K562 (cell line): ENCODE measurements at regions not wholly inside any gene's neighbourhood (a gene's known extent, or its start where the extent isn't known, plus 50 kb on each side); places are given as distances from the start of the nearest gene placed in this dataset.
A peak's percentile ranks its signal among the peaks of the same experiment; 100 is the strongest.

ENCODE experiments used
- ARHGAP35 ChIP-seq: fragments of 450-650 bp; IDR thresholded peaks from 2 replicates; pipeline ENCODE4 v1.6.1; 2018; ENCODE audit not compliant: partially characterized antibody
- CHD4 ChIP-seq: fragments of 200-600 bp; sonication (generic); IDR thresholded peaks from 3 replicates; pipeline ENCODE4 v1.6.1; 2012; ENCODE audit warnings: low read depth, mild to moderate bottlenecking, mixed read lengths, low read length, inconsistent platforms; ENCODE audit not compliant: insufficient read depth, insufficient replicate concordance, poor library complexity, severe bottlenecking
- FIP1L1 ChIP-seq: fragments of 200-400 bp; formaldehyde crosslinking; IDR thresholded peaks from 2 replicates; pipeline ENCODE4 v1.6.1; 2018; ENCODE audit warnings: mild to moderate bottlenecking, low read depth, low read length; ENCODE audit not compliant: poor library complexity, severe bottlenecking
- POLR2G ChIP-seq: fragments of 200-400 bp; formaldehyde crosslinking; IDR thresholded peaks from 2 replicates; pipeline ENCODE4 v1.6.1; 2017; ENCODE audit warnings: low read depth, mild to moderate bottlenecking, antibody characterized with exemption, low read length, moderate library complexity
- RBFOX2 ChIP-seq: fragments of 200-400 bp; formaldehyde crosslinking; IDR thresholded peaks from 2 replicates; pipeline ENCODE4 v1.6.1; 2017; ENCODE audit warnings: low read depth, mild to moderate bottlenecking, low read length, moderate library complexity
- SRSF1 ChIP-seq: fragments of 200-400 bp; formaldehyde crosslinking; IDR thresholded peaks from 2 replicates; pipeline ENCODE4 v1.6.1; 2017; ENCODE audit warnings: mild to moderate bottlenecking, low read depth, low read length, moderate library complexity
- TCF3 ChIP-seq: sonication (generic); formaldehyde crosslinking; IDR thresholded peaks from 2 replicates; pipeline ENCODE4 v1.4.0; 2020; ENCODE audit warnings: mild to moderate bottlenecking, missing genetic modification reagents
- THRAP3 ChIP-seq: fragments of 450-650 bp; IDR thresholded peaks from 2 replicates; pipeline ENCODE4 v1.6.1; 2016; ENCODE audit warnings: mild to moderate bottlenecking, inconsistent platforms, borderline replicate concordance
- ZNF384 ChIP-seq: IDR thresholded peaks from 2 replicates; pipeline ENCODE4 v1.6.1; 2012; ENCODE audit warnings: low read depth, low read length, improper control_type of control experiment
- ZNF778 ChIP-seq: fragments of 450-650 bp; formaldehyde crosslinking; IDR thresholded peaks from 2 replicates; pipeline ENCODE4 v1.4.0; 2020; ENCODE audit warnings: mild to moderate bottlenecking, moderate library complexity
- ZNF780A ChIP-seq: fragments of 250-450 bp; sonication (Bioruptor Pico); IDR thresholded peaks from 2 replicates; pipeline ENCODE4 v1.5.0; 2021; ENCODE audit warnings: mild to moderate bottlenecking
- TF ChIP-seq, protein P1 (sequence below): sonication (generic); formaldehyde crosslinking; IDR thresholded peaks from 2 replicates; pipeline ENCODE4 v1.8.0; 2022; ENCODE audit warnings: missing genetic modification reagents, mild to moderate bottlenecking, moderate library complexity, borderline replicate concordance
- TF ChIP-seq, protein P2 (sequence below), 2 experiments: IDR thresholded peaks; 2 replicates each; pipeline ENCODE4 v1.6.1; 2012; ENCODE audit warnings: improper control_type of control experiment in 2 of 2, low read depth in 2 of 2, low read length in 2 of 2, borderline replicate concordance in 1 of 2
- TF ChIP-seq, protein P3 (sequence below): sonication (generic); formaldehyde crosslinking; IDR thresholded peaks from 2 replicates; pipeline ENCODE4 v1.8.0; 2023; ENCODE audit warnings: mild to moderate bottlenecking, missing genetic modification reagents
- TF ChIP-seq, protein P4 (sequence below): fragments of 450-650 bp; IDR thresholded peaks from 2 replicates; pipeline ENCODE4 v1.6.1; 2017; ENCODE audit warnings: antibody characterized with exemption
- TF ChIP-seq, protein P5 (sequence below): fragments of 250-450 bp; sonication (Bioruptor Pico); IDR thresholded peaks from 2 replicates; pipeline ENCODE4 v1.8.0; 2021; ENCODE audit warnings: mild to moderate bottlenecking, moderate library complexity

DNA sequence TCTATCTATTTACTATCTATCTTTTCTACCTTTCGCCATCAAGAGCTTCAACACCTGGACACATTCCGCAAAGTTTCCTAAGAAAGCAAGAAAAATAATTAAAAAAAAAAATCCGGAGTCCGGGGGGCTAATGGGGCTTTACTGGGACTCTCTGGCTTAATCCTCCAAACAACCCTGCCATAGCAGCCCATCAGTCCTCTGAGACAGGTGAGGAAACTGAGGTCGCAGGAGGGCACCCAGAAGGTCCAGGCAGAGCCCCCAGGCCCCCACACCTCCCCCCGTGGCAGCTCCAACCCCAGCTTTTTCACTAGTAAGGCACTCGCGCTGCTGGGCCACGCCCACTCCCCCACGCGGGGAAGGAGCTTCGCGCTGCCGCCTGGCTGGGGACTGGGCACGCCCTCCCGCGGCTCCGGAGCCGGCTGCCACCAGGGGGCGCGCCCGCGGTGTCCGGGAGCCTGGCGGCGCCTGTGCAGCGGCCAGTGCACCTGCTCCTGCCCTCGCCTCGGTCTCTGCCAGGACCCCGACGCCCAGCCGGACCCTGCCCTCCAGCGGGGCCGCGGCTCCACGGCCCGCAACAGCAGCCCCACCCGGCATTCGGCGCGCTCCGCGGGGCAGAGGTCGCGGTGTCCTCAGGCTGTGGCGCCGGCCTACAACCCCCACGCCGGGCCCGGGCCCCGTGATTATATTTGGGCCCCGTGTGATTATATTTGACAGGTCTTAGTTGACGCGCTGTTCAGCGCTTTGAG lies 54.1 kb upstream of the SAMD11 start (continued):
- TF ChIP-seq, protein P1, sequence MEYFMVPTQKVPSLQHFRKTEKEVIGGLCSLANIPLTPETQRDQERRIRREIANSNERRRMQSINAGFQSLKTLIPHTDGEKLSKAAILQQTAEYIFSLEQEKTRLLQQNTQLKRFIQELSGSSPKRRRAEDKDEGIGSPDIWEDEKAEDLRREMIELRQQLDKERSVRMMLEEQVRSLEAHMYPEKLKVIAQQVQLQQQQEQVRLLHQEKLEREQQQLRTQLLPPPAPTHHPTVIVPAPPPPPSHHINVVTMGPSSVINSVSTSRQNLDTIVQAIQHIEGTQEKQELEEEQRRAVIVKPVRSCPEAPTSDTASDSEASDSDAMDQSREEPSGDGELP (CRISPR knock-in tag) = no peak
- TF ChIP-seq ZNF384 (no peak), ZNF780A (CRISPR knock-in tag) (no peak), SRSF1 (no peak), THRAP3 (no peak), ARHGAP35 (no peak), CHD4 (no peak), POLR2G (no peak), FIP1L1 (peak; percentile 71), TCF3 (CRISPR knock-in tag) (0 out of 2 replicates have a peak, but pooled peaks have one; percentile 18), RBFOX2 (no peak), ZNF778 (CRISPR knock-in tag) (no peak)
- TF ChIP-seq, protein P2, sequence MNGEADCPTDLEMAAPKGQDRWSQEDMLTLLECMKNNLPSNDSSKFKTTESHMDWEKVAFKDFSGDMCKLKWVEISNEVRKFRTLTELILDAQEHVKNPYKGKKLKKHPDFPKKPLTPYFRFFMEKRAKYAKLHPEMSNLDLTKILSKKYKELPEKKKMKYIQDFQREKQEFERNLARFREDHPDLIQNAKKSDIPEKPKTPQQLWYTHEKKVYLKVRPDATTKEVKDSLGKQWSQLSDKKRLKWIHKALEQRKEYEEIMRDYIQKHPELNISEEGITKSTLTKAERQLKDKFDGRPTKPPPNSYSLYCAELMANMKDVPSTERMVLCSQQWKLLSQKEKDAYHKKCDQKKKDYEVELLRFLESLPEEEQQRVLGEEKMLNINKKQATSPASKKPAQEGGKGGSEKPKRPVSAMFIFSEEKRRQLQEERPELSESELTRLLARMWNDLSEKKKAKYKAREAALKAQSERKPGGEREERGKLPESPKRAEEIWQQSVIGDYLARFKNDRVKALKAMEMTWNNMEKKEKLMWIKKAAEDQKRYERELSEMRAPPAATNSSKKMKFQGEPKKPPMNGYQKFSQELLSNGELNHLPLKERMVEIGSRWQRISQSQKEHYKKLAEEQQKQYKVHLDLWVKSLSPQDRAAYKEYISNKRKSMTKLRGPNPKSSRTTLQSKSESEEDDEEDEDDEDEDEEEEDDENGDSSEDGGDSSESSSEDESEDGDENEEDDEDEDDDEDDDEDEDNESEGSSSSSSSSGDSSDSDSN (IDR thresholded peaks at IDR 0.05; ENCODE audit: borderline replicate concordance in 1 of 2, low read depth in 2 of 2, low read length in 2 of 2) = no peak
- TF ChIP-seq, protein P3, sequence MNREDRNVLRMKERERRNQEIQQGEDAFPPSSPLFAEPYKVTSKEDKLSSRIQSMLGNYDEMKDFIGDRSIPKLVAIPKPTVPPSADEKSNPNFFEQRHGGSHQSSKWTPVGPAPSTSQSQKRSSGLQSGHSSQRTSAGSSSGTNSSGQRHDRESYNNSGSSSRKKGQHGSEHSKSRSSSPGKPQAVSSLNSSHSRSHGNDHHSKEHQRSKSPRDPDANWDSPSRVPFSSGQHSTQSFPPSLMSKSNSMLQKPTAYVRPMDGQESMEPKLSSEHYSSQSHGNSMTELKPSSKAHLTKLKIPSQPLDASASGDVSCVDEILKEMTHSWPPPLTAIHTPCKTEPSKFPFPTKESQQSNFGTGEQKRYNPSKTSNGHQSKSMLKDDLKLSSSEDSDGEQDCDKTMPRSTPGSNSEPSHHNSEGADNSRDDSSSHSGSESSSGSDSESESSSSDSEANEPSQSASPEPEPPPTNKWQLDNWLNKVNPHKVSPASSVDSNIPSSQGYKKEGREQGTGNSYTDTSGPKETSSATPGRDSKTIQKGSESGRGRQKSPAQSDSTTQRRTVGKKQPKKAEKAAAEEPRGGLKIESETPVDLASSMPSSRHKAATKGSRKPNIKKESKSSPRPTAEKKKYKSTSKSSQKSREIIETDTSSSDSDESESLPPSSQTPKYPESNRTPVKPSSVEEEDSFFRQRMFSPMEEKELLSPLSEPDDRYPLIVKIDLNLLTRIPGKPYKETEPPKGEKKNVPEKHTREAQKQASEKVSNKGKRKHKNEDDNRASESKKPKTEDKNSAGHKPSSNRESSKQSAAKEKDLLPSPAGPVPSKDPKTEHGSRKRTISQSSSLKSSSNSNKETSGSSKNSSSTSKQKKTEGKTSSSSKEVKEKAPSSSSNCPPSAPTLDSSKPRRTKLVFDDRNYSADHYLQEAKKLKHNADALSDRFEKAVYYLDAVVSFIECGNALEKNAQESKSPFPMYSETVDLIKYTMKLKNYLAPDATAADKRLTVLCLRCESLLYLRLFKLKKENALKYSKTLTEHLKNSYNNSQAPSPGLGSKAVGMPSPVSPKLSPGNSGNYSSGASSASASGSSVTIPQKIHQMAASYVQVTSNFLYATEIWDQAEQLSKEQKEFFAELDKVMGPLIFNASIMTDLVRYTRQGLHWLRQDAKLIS = no peak
- TF ChIP-seq, protein P4, sequence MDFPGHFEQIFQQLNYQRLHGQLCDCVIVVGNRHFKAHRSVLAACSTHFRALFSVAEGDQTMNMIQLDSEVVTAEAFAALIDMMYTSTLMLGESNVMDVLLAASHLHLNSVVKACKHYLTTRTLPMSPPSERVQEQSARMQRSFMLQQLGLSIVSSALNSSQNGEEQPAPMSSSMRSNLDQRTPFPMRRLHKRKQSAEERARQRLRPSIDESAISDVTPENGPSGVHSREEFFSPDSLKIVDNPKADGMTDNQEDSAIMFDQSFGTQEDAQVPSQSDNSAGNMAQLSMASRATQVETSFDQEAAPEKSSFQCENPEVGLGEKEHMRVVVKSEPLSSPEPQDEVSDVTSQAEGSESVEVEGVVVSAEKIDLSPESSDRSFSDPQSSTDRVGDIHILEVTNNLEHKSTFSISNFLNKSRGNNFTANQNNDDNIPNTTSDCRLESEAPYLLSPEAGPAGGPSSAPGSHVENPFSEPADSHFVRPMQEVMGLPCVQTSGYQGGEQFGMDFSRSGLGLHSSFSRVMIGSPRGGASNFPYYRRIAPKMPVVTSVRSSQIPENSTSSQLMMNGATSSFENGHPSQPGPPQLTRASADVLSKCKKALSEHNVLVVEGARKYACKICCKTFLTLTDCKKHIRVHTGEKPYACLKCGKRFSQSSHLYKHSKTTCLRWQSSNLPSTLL = no peak
- TF ChIP-seq, protein P5, sequence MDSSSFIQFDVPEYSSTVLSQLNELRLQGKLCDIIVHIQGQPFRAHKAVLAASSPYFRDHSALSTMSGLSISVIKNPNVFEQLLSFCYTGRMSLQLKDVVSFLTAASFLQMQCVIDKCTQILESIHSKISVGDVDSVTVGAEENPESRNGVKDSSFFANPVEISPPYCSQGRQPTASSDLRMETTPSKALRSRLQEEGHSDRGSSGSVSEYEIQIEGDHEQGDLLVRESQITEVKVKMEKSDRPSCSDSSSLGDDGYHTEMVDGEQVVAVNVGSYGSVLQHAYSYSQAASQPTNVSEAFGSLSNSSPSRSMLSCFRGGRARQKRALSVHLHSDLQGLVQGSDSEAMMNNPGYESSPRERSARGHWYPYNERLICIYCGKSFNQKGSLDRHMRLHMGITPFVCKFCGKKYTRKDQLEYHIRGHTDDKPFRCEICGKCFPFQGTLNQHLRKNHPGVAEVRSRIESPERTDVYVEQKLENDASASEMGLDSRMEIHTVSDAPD (CRISPR knock-in tag) = no peak
